ENCODE measurements at regions not wholly inside any gene's neighbourhood (a gene's known extent, or its start where the extent isn't known, plus 50 kb on each side); places are given as distances from the start of the nearest gene placed in this dataset.
"Not testable (repeated sequence)": the region's sequence is repeated elsewhere in the genome, so short reads cannot be mapped to it uniquely, and the experiment has no call there.

DNA sequence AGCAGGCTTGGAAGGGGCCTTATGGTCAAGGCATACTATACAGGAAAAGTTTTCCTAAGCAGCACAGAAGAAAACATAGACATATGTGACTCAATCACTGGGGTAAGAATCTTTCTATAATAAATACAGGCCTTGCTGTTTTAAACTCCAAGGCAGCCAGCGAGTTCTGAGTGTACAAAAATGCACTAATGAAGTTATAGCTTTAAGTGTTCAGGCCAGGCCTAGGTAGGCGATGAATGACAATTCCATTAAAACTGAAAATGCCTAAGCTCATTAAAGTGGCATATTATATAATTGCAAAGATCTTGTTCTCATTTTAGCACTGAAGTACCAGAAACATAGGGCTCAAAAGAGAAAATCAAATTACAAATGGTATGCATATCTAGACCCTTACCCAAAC, 716.4 kb upstream of the HS3ST1 start:
- DNase-seq = no peak

DNA sequence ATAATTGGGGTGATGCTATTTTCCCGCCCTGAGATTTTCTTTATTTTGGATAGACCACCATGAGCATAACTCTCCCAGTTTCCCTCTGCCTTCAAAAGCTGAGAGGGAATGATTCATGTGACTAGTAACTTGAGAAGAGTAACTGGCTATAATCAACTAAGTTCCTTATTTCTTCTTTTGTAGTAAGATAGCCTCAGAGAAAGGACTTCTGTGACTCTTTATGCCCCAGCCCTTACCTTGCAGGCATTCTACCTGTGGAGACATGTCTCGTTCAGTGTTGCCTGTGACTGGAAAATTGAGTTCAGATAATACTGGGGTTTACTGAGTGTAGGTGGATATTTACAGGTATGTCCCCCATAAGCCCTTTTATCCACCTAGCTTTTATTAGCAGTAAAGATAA, 715.4 kb upstream of the HS3ST1 start:
- no peak for DNase-seq

- DNase-seq = no peak
These were observed 712.2 kb upstream of the HS3ST1 start for GRCh38 chr4:12140864-12141263.

- DNase-seq = no peak
These were observed 710.6 kb upstream of the HS3ST1 start for GRCh38 chr4:12139296-12139695.

DNA sequence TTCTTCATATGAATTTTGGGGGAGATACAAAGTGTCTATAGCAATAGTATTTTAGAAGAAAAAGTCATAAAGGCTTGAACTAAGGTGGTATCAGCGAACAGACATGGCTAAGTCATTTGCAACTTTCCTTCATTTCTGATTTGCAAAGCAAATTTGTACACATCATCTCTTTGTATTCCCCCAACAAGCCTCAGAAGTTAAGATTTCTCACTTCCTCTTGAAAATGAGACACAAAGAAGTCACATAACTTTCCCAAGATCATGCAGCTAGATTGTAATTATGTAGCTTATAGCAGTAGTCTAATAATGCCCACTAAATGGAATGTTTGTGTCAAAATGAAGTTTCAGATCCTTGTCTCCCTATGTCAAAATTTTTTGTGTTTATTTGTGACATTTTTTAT, 709.8 kb upstream of the HS3ST1 start:
- no peak for DNase-seq

DNA sequence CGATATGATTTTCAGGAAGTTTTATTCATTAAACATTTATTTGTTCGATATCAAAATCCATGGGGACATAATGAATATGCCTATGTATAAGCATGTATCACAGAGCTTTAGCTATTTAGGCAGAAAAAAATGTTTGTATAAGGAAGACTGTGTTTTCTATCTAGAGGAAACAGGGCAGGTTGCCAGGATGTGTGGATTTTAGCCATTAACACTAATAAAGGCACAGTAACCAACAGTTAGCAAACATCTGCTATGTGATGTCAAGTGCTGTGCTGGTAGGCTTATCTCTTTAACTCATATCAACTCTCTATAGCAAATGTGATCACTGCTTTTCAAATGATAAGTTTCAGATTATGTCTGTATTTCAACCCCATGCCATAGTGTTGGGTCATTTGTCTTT, 708.9 kb upstream of the HS3ST1 start:
- no peak for DNase-seq

DNA sequence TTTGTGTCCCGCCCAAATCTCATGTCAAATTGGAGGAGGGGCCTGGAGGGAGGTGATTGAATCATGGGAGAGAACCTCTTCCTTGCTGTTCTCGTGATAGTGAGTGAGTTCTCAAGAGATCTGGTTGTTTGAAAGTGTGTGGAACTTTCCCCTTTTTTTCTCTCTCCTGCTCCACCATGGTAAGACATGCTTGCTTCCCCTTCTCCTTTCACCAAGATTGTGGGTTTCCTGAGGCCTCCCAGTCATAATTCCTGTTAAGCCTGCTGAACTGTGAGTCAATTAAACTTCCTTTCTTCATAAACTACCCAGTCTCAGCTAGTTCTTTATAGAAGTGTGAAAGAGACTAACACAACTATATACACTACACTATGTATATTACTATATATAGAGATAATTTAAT, 697.8 kb upstream of the HS3ST1 start:
- no peak for DNase-seq

DNA sequence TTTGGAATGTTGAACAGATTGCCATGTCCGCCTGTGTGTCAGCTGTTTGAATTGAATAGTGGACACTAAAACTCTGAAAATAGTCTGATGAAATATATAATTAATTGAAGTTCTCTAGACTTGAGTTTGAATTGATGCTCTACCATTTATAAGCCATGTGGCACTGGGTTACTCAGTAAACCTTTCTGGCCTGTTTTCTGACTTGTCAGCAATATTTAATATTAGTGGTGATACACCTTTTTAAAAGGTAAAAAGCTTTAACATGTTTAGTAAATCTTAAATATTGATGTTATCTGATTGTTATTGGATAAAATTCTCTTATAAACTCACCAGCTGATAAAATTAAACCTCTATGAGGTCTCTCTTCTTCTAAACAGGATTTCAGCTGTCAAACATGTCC, 695.4 kb upstream of the HS3ST1 start:
- DNase-seq = no peak

GRCh38 chr4:12123707-12124106, 695.0 kb upstream of the HS3ST1 start:
- no peak for DNase-seq

- DNase-seq = no peak
These were observed 693.6 kb upstream of the HS3ST1 start for GRCh38 chr4:12122316-12122715.

DNA sequence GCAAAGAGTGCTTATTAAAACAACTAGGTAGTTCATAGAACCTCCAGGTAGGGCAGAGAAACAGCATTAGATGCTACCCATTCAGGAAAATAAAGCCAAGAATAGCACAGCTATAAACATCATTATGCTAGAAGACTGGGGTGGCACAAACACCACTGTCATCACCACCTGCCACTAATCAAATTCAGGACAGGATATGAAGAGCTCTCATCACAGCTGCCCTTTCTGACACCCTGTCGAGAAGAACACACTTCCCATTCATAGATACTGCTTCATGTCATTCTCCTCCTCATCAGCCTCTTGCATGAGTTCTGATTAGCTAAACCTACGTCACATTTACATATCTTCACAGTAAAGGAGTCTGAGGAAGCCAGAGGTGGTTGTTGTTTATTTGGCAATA, 692.3 kb upstream of the HS3ST1 start:
- no peak for DNase-seq

DNA sequence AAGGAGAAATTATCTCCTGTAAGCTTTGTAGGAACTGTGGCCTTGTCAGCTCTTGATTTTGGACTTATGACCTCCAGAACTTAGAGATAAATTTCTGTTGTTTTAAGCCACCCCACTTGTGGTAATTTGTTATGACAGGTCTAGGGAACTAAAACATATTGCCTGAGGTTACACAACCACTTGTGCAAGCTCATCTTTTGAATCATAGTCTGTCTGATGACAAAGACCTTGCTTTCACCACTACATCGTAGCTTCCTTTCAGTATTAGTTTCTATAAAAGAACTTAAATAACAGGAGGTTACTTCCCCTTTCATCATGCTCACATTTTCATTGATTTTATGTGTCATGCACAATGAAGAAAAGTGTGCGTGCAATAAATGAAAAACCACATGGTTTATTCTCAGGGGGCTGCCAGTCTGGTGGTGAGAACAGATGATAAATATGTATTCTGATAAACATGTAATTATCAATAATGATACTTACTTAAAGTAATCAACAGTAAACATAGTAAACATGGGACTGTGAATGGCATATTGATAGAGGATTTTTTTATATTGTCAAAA, 690.0 kb upstream of the HS3ST1 start:
- DNase-seq = no peak

DNA sequence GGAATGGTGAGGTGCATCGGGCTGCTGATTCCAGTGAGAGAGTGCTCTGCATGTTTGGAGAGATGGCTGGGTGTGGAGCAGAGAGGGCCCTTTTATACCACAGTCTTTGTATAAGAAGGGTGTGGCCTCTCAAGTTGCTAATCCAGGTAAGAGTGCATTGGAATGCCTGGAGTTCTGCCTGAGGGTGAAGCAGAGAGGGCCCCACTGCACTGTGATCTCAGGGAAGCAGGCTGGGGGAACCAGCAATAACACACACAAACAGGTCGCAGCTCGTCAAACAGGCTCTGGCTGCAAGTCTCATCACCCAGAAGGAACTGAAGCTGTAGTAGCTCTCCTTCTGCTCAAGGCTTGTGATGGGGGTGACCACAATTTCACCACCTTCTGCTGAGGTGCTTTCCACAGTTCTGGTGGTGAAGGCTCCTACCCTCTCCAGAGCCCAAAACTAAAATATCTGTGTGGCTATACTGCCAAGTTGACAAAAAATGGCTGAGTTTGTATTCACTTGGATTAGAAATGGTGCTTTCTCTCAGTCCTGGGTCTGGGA, 687.4 kb upstream of the HS3ST1 start:
- no peak for DNase-seq

DNA sequence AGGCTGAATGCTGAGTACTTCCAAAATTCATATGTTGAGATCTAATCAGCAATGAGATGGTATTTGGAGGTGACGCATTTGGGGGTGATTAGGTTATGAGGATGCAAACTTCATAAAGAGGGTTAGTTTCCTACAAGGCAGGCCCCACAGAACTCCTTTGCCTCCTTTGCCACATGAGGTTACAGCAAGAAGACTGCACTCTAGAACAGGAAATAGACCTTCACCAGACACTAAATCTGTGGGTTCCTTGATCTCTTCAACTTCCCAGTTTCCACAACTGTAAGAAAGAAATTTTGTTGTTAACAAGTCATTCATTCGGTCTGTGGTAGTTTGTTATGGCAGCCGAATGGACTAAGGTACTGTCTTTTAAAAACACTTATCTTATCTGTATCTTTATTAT, 681.9 kb upstream of the HS3ST1 start:
- DNase-seq = no peak

- DNase-seq = not testable (repeated sequence)
These were observed 680.4 kb upstream of the HS3ST1 start for GRCh38 chr4:12109056-12109455.

DNA sequence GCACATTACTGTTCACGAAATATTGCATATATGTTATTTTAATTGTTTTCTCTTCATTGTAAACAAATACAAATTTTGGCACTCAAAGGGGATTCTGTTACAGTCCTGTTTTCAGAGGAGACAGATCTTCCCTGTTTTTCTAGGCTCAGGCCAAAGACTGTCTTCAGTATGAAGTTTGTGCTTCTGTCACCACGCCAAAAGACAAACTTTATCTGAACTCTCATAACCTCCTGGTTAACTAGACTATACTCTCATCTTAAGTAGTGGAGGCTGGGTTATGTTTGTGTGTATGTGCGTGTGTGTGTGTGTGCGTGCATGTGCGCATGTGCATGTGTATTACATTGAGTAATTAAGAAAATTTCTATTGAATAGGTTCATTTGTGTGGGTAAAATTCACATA, 676.8 kb upstream of the HS3ST1 start:
- no peak for DNase-seq

DNA sequence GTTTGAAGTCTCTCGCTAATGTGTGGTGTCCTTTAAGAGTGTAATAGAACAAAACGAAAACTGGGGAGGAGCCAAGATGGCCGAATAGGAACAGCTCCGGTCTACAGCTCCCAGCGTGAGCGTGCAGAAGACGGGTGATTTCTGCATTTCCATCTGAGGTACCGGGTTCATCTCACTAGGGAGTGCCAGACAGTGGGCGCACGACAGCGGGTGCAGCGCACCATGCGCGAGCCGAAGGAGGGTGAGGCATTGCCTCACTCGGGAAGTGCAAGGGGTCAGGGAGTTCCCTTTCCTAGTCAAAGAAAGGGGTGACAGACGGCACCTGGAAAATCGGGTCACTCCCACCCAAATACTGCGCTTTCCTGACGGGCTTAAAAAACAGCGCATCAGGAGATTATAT, 661.2 kb upstream of the HS3ST1 start:
- DNase-seq = not testable (repeated sequence)

DNA sequence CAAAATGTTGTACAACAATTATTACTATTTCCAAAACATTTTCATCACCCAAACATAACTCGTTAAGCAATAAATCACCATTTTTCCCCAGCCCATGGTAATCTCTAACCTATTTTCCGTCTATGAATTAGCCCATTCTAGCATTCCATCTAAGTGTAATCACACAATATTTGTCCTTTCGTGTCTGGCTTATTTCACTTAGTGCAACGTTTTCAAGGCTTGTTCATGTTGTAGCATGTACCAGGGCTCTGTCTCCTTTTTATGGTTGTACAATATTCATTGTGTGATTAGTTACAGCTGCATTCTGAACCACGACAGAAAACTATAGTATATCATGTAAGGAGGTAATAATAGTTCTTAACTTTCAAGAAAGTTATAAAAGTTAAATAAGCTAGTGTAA, 656.0 kb upstream of the HS3ST1 start:
- DNase-seq = no peak

DNA sequence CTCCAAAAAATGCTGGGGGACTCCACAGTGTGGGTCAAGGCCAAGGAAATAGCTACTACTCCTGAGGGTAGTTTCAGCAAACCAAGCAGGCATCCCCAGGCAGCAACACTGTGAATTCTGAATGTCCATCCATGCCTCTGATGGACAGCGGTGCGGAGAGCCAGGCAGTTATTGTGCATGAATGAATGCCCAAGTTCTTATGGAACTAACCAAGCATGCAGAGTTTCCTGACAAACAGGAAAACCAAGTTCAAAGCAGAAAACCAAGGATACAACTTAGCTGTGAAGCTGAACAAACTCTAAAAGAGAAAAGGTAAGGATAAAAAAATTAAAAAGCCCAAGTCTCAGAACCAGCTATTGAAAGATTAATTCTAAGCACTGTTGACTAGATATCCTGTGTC, 642.6 kb upstream of the HS3ST1 start:
- DNase-seq = no peak

- no peak for DNase-seq
These were observed 625.3 kb upstream of the HS3ST1 start for GRCh38 chr4:12053966-12054365.

GRCh38 chr4:12053556-12053955, 624.9 kb upstream of the HS3ST1 start:
- no peak for DNase-seq

- no peak for DNase-seq
These were observed 621.7 kb upstream of the HS3ST1 start for GRCh38 chr4:12050357-12050756.

DNA sequence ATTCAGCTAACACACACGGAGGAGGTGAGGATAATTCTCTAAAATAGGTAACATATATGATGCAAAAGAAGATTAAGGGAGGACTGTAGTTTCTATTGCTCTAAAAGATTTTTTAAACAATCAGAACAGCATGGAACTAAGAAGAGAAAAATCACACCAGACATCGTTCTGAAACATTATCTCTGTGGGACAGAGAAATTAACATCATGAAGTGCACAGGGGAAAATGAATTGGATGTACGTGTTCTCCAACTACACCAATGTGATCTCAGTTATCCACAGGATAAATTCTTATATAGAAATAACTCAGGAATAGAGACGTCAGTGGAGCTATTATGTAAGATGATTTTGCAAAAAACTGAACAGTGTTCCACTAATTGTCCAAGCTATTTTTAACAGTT, 614.1 kb upstream of the HS3ST1 start:
- no peak for DNase-seq

- DNase-seq = peak; percentile 6
These were observed 613.1 kb upstream of the HS3ST1 start for GRCh38 chr4:12041828-12042227.

GRCh38 chr4:12036450-12036849, 607.8 kb upstream of the HS3ST1 start:
- no peak for DNase-seq

- DNase-seq = no peak
These were observed 599.6 kb upstream of the HS3ST1 start for GRCh38 chr4:12028258-12028657.
